HEK293T (cell line): ENCODE measurements at regions not wholly inside any gene's neighbourhood (a gene's known extent, or its start where the extent isn't known, plus 50 kb on each side); places are given as distances from the start of the nearest gene placed in this dataset.

Experiments
- ARNT ChIP-seq: fragments of 450-650 bp; IDR thresholded peaks from 2 replicates; pipeline ENCODE4 v1.6.1; 2017; ENCODE audit warnings: mild to moderate bottlenecking
- CTBP1 ChIP-seq: fragments of 450-650 bp; IDR thresholded peaks from 2 replicates; pipeline ENCODE4 v1.6.1; 2016; ENCODE audit warnings: borderline replicate concordance
- ELF4 ChIP-seq: fragments of 450-650 bp; IDR thresholded peaks from 2 replicates; pipeline ENCODE4 v1.6.1; 2017; ENCODE audit warnings: antibody characterized with exemption
- L3MBTL2 ChIP-seq: fragments of 450-650 bp; conservative IDR thresholded peaks from 2 replicates; pipeline ENCODE4 v1.6.1; 2016; ENCODE audit warnings: mild to moderate bottlenecking
- PKNOX1 ChIP-seq: fragments of 450-650 bp; IDR thresholded peaks from 2 replicates; pipeline ENCODE4 v1.6.1; 2016
- ZNF384 ChIP-seq: fragments of 450-650 bp; IDR thresholded peaks from 2 replicates; pipeline ENCODE4 v1.6.1; 2016

DNA sequence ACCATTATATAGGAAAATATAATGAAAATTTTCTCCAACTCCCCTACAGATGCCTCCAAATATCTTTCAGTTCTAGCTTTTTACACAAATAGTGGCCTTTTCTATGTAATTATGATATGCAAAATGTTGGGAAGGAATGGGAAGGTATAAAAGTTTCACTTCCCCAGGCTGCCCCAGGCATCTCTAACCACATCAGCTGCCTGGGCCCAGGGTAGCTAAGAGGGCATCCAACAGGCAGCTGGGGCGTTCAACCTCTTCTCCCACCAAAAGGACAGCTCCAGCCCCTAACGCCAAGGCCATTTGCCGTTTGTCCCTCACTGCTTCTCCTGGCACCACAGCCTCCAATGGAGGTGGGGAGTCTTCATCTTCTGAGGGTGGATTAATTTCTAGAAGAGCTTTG is 188.1 kb upstream of the TSC22D2 start:
- TF ChIP-seq ZNF384 = no peak
- TF ChIP-seq CTBP1 = no peak
- no peak for TF ChIP-seq L3MBTL2
- TF ChIP-seq ARNT = no peak
- TF ChIP-seq ELF4 = no peak
- no peak for TF ChIP-seq PKNOX1
